Stimulated activated CD4-positive, alpha-beta T cell treated with anti-CD3 and anti-CD28 coated beads, Interleukin-15, amount 100 ng/mL, for 24 hours (primary cell): ENCODE measurements at regions not wholly inside any gene's neighbourhood (a gene's known extent, or its start where the extent isn't known, plus 50 kb on each side); places are given as distances from the start of the nearest gene placed in this dataset.
"Not testable (repeated sequence)": the region's sequence is repeated elsewhere in the genome, so short reads cannot be mapped to it uniquely, and the experiment has no call there.

ENCODE experiments used
- DNase-seq: peaks from one replicate; pipeline ENCODE4 v3.0.0-alpha.2; 2020

GRCh38 chr1:184851822-184852746 is 97.4 kb upstream of the EDEM3 start:
- no peak for DNase-seq

- peak; percentile 44 for DNase-seq
Measured at GRCh38 chr1:184843732-184844495, 89.3 kb upstream of the EDEM3 start.

GRCh38 chr1:184840596-184840995 is 85.9 kb upstream of the EDEM3 start:
- DNase-seq: no peak

- DNase-seq: no peak
Measured at GRCh38 chr1:184838504-184838951, 83.9 kb upstream of the EDEM3 start.

- no peak for DNase-seq
Measured at GRCh38 chr1:184836934-184837895, 82.6 kb upstream of the EDEM3 start.

GRCh38 chr1:184836141-184836540 is 81.5 kb upstream of the EDEM3 start:
- no peak for DNase-seq

GRCh38 chr1:184833994-184834393 is 79.3 kb upstream of the EDEM3 start:
- DNase-seq: not testable (repeated sequence)

GRCh38 chr1:184832517-184832916 is 77.9 kb upstream of the EDEM3 start:
- no peak for DNase-seq

- DNase-seq: not testable (repeated sequence)
Measured at GRCh38 chr1:184829496-184829895, 74.8 kb upstream of the EDEM3 start.

GRCh38 chr1:184828369-184828717 is 73.7 kb upstream of the EDEM3 start:
- DNase-seq: no peak

GRCh38 chr1:184827600-184828368 is 73.1 kb upstream of the EDEM3 start:
- no peak for DNase-seq

GRCh38 chr1:184826001-184826400 is 71.3 kb upstream of the EDEM3 start:
- no peak for DNase-seq

- DNase-seq: no peak
Measured at GRCh38 chr1:184825571-184825970, 70.9 kb upstream of the EDEM3 start.

GRCh38 chr1:184824691-184825323 is 70.1 kb upstream of the EDEM3 start:
- no peak for DNase-seq

GRCh38 chr1:184823080-184823479 is 68.4 kb upstream of the EDEM3 start:
- no peak for DNase-seq

GRCh38 chr1:184822267-184822666 is 67.6 kb upstream of the EDEM3 start:
- no peak for DNase-seq

GRCh38 chr1:184821658-184822057 is 67.0 kb upstream of the EDEM3 start:
- DNase-seq: no peak

GRCh38 chr1:184820956-184821355 is 66.3 kb upstream of the EDEM3 start:
- DNase-seq: no peak

- no peak for DNase-seq
Measured at GRCh38 chr1:184820218-184820750, 65.6 kb upstream of the EDEM3 start.

GRCh38 chr1:184818646-184819045 is 64.0 kb upstream of the EDEM3 start:
- no peak for DNase-seq

- DNase-seq: not testable (repeated sequence)
Measured at GRCh38 chr1:184817003-184817402, 62.3 kb upstream of the EDEM3 start.
